GM19025 (cell line): ENCODE measurements at regions not wholly inside any gene's neighbourhood (a gene's known extent, or its start where the extent isn't known, plus 50 kb on each side); places are given as distances from the start of the nearest gene placed in this dataset.

Experiments used
- ATAC-seq: cut with Tn5 transposase; IDR thresholded peaks from one replicate; pipeline ENCODE4 v1.9.1; 2021; ENCODE audit warnings: mild to moderate bottlenecking, low read depth, moderate library complexity; ENCODE audit not compliant: unreplicated experiment

DNA sequence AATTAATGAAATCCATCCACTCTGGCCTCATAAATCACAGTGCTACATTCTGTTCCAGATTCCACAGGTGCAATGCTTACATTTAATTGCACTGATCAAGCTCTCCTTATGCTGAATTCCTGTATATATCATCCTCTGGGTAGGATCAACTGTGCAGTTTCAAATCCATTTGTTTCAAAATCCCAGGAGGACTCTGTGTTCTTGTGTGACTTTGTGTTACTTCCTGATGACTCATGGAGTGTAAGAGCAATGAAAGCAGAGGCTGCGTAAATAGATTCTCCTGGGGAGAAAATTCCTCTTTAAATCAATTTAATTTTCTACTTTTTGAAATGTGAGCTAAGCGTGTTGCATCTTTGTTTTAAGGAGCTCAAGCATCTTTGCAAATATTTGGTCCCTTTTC lies 752.7 kb downstream of the METTL15 start:
- ATAC-seq = no peak

DNA sequence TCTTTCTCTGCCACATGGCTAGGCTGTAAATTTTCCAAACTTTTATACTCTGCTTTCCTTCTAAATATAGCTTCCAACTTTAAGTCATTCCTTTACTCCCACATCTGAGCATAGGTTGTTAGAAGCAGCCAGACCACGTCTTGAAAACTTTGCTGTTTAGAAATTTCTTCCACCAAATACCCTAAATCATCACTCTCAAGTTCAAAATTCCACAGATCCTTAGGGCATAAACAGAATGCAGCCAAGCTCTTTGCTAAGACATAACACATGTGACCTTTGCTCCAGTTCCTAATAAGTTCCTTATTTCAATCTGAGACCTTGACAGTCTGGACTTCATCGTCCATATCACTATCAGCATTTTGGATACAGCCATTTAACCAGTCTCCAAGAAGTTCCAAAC lies 749.9 kb downstream of the METTL15 start:
- no peak for ATAC-seq

DNA sequence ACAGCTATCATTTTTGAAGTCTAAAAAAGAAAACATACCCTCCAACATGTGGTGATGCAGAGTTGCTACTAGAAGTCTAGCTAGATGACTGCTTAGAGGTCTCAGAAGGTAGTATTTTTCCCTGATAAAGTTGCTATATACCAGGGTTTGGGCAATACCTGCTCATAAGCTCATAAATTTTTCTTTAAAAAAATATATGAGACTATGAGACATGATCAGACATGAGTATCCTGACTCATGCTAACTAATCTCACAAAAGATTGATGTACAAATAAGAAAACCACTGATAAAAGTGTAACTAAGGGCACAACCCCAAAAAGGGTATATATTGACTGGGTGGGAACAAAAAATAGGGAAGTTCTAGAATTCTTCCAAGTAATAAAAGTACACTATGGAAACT lies 740.9 kb downstream of the METTL15 start:
- ATAC-seq = no peak

DNA sequence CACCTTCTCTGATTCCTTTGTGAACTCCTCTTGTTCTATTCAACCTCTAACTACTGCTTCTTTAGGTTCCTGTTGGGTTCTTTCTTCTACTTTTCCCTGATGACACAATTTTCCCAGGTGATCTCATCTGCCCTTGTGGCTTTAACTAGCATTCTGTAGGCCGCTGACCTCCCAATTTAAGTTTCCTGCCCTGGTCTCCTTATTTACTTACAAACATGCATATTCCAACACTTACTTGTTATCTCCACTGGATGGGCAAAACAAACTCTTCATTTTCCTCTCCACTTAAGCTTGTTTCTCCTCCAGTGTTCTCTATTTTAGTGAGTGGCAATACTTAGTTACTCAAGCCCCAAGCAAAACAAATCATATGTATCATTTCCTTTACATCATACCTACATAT lies 734.5 kb downstream of the METTL15 start:
- no peak for ATAC-seq

DNA sequence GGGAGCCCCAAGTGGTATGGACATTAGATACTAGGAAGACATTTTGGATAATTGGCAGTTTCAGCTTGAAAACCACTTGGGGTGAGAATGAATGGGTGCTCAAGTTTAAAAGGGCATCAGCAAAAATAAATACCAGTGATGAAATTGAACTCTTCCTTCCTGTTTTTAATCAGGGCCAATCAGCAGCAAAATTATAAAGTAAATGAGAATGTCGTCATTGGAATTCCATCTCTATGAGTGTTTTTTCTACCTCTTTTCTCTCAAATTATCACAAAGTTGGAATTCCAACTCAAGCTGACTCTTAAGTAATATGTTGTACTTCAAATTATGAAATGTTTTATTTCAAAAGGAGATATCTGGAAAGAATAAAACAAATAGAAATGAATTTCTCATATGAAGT lies 730.6 kb downstream of the METTL15 start:
- no peak for ATAC-seq

DNA sequence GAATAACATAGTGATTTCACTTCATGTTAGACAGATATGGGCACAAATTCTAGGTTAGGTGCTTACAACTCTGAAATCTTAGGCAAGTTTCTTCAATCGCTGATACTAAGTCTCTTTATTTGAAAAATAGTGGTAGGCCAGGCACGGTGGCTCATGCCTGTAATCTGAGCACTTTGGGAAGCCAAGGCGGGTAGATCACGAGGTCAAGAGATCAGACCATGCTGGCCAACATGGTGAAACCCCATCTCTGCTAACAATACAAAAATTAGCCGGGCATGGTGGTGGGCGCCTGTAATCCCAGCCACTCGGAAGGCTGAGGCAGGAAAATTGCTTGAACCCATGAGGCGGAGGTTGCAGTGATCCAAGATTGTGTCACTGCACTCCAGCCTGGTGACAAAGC lies 729.4 kb downstream of the METTL15 start:
- no peak for ATAC-seq

DNA sequence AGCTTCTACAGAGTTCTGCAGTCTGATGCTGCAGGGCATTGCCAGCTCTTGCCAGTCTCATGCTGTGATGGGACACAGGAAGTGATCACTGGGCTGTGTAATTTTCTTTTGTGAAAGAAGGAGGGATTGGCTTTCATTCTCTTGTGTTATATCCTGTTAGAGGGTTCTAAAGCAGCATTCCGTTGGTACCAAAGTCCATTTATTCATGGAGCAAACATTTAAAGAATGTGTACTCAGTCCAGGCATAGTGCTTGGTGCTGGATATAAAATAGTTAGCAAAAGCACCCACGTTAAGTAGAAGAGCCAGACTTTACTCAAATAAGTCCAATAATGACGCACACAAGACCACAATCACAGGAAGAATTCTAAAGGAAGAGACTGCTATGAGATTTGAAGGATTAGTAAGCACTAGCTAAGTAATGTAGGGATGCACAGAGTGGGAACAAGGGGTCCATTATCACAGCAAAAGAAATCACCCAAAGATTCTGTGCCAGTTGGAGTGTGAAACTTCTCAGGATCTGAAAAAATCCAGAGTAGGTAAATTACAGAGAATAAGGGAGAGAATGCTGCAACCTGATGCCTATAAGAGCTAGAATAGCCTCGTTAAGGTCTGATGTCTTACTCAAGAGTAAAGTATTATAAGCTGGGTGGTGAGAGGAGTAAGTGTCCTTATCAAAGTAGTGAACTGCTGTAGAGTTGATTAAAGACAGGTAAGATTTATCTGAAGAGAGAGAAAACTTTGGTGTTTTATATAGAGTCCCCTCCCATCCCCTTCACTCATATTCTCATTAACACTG lies 728.3 kb downstream of the METTL15 start:
- no peak for ATAC-seq

DNA sequence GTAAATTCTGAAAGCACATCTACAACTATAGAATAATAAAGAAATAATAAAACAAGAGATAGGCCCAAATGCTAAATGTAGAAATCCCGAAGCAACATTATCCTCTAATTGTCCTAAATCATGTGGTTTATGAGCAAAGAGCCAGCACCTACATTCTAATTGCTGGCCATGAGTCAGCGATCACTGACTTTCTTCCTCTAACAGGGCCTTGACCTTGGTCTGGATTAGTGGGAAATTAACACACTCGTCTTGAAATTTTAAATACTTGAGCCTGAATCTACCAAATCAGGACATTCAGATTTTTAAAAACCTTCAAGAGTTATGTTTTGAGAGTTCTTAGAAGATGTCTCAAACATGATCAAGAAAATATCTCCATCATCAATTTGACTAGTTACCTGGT lies 727.6 kb downstream of the METTL15 start:
- ATAC-seq = no peak

DNA sequence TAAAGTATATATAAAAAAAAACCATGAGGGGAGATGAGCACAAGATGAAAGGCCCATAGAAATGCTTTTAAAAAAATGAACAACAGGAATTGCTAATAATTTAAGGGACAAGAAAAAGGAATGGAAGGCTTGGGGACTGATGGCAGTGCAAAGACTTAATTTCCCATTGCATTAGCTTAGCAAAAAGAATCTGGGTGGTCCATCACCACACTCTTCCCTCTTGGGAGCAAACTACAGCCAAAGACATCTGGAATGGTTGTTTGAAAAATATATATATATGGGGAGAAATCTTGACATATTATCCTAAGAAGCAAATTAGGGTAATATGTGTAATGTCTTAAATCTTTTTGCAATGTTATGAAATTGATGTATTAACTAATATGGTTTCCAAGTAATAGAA lies 727.1 kb downstream of the METTL15 start:
- no peak for ATAC-seq

DNA sequence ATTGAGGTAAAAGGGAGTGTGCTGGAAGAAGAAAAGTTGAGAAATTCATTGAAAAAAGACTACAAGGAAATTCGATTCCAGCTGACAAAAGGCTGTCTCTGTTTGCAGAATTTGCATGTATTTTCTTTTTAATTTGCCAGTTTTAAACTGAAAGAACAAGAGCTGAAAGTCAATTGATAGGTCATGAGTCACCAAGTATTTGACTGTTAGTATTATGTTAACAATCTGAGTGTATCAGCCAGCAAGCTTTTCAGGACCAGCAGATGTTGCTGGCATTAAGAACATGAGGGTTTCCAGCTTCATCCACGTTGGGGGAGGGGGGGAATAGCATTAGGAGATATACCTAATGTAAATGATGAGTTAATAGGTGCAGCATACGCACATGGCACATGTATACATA lies 726.7 kb downstream of the METTL15 start:
- no peak for ATAC-seq

DNA sequence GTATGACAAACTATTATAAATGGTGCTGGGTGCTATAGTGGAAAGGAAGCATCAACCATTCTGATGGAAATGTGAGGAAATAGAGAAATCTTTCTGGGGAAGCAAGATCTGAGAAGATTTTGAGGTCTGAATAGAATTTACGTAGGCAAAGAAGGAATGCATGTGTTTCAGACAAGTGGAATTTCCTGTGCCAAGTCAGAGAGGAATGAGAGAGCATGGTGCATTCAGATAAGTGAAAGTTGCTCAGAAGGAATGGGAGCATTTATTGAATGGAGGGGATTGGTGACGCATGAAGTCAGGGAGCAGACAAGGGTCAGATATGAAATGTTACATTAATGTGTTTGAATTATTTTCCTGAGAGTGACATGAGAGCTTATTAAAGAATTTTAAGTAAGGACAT lies 725.5 kb downstream of the METTL15 start:
- ATAC-seq = no peak

DNA sequence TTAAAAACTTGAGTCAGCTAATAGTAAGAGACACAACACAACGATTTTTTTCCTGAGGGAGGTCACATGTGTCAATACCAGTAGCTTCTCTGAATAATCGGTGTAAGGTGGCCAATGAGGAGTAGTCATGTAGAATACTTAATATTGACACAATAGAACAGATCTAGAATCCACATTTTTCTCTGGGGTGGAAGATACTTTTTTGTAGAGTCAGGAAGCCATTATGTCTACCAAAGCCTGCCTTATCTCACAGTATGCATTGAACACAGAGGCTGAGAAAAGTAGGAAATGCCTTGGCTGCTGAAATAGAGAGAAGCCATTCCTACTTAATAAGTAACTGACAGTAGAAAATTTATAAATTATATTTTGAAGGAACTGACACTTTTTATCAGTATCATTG lies 725.0 kb downstream of the METTL15 start:
- no peak for ATAC-seq

DNA sequence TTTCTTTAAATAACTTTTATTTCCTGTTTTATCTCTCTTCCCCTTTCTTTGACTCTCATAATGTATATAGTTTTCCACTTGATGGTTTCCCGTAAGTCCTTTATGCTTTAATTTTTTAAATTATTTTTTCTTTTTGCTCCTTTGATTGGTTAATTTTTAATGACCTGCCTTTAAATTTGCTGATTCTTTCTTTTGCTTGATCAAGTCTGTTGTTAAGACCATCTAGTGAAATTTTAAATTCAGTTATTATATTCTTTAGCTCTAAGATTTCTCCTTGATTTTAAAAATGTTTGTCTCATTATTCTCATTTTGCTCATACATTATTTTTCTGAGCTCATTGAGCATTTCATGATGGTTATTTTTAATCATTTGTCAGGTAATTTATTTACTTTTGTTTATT lies 718.6 kb downstream of the METTL15 start:
- no peak for ATAC-seq

DNA sequence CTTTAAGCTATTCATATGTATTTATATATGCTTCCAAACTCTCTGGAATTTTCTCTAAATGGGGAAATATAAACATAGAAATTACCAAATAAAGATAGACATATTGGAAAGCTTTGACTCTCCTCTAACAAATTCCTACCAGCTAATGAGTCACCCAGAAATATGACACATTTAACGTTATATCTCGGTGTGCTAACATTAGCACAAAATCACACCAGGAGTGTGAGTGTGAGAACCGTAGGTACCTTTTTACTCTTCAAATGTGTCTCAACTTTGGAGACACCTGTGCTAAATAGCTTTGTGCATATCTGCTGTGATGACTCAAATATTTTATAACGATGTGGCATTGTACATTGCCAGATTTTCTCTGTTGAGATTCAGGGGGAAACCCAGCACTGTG lies 714.4 kb downstream of the METTL15 start:
- ATAC-seq = no peak

DNA sequence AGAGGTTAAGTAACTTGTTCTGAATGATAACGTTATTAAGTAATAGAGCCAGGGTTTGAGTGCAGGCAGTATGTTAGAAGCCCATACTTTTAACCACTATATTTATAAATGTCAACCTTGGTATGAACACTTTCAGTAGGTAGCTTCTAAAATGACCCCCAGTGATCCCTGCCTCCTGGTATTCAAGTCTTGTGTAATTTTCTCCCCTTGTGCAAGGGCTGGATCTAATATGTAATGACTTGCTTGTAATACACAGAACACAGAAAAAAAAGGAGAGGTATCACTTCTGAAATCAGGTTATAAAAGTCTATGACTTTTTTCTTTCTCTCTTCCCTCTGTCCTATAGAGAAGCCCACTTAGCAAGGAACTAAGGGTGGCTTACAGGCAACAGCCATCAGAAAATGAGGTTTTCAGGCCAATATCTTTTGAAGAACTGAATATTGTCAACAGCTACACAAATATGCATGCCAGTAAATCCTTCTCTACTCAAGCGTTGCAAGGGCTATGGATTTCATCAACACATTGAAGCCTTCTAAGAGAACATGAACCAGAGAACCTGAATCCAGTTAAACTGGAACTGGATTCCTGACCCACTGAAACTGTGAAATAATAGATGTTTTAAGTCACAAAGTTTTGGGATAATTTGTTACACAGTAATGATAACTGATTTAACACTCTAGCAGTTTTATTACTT lies 712.3 kb downstream of the METTL15 start:
- ATAC-seq = no peak

DNA sequence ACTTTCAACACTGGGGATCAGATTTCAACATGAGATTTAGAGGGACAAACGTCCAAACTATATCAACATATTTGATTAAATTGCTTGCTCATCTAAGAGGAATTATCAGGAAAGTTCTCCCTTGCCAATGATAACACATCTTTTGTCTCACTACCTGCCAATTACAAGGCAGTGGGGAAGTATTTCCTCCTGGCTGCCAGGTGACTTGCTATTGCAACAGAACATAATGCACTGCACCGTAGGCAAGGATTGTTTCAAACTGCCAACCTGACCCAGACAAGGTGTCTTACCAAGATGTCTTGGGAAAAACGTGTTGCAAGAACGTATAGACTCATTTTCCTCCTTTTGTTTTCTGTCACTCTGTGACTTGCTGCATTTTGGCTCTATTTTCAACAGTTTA lies 711.6 kb downstream of the METTL15 start:
- ATAC-seq = no peak

DNA sequence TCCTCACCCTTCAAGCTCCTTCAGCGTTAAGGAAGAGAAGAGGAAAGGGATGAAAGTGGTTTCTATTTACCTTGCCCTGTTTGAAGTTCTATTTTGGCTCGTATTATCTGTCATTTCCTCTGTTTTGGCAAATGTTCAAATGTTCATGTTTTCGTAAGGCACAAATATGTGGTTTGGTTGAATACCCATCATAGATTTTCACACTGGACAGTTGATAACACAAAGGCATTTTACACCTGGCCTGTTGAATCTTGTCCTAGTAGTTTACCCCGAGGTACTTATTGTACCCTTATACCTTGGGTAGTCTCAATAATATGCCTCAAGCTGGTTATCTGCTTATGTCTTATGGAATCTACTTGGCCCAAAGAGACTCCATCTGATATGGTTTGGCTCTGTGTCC lies 706.9 kb downstream of the METTL15 start:
- ATAC-seq = no peak

DNA sequence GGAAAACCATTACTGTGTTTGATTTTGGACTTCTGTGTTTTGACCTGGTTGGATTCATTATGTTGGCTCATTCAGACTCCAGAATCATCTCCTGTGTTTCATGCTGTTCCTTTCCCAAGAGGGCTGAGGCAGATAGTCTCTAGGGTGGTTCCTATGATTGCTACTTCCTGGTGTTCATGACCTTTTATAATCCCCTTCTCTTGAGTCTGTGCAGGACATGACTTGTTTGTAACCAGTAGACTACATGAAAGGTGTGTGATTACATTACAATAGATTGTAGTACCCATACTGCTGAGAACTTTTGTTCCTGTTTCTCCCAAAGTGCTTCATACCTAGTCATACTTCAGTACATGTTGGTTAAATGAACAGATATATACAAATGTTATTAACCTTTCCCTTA lies 700.6 kb downstream of the METTL15 start:
- ATAC-seq = no peak

DNA sequence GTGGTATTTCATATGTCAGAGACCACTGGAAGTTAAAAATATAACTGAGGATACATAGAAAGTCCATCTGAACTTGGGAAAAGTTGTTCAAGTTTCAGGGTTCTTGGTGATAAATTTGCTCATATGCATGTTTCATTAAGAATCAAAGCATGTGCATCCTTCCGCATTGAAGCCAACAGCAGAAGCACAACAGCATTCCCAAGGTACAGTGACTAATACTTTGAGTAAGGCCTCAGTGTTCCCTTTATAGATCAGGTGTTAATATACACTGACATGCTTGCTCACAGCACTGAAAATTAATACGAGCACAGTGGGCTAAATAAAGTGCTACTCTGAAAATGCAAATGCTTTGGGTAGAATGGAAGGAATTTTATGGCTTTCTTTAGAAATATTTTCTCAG lies 691.1 kb downstream of the METTL15 start:
- ATAC-seq = no peak

DNA sequence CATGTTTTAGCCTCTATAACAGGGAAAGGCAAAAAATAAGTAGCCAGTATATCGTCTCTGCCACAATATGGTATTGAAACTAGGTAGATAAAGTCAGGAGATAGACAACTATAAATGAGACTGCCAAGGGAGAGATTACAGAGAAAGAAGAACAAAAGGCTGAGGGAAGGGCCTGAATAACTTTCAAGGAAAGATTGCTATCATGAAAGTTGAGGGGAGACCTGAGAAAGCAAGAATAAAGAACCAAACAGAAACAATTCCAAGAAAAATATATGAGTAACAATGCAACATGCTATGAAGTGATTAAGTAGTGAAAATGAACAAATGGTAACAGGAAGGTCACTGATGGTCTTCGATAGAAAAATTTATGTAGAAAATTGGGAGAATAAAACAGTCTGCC lies 690.1 kb downstream of the METTL15 start:
- ATAC-seq = no peak

DNA sequence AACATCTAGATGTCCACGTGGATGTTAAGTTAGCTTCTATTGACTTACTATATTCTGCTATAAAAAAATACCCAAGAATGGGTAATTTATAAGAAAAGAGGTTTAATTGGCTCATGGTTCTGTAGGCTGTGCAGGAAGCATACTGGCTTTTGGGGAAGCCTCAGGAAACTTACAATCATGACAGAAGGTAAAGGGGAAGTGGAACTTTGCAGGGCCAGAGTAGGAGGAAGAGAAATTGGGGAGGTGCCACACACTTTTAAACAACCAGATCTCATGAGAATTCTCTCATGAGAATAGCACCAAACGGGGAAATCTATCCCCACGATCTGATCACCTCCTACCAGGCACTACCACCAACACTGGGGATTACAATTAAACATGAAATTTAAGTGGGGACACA lies 689.3 kb downstream of the METTL15 start:
- ATAC-seq = no peak

DNA sequence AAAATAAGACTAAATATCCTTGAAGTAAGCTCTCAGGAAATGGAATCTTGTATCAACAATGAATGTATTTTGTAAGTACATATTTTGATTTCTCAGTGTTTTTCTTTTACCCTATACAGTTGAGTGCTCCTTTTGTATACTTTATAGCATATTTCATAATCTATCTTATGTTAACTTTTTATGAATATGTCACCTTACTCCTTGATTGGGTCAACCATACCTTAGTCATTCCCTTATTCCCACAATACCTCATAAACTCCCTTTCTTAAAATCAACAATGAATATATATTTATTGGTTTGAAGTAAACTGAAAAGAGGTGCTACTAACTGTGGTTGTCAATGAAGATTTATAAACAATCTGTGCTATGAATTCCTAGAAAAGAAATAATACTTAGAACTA lies 686.2 kb downstream of the METTL15 start:
- ATAC-seq = no peak
